ENCODE measurements at regions not wholly inside any gene's neighbourhood (a gene's known extent, or its start where the extent isn't known, plus 50 kb on each side); places are given as distances from the start of the nearest gene placed in this dataset.
"Not testable (repeated sequence)": the region's sequence is repeated elsewhere in the genome, so short reads cannot be mapped to it uniquely, and the experiment has no call there.

DNA sequence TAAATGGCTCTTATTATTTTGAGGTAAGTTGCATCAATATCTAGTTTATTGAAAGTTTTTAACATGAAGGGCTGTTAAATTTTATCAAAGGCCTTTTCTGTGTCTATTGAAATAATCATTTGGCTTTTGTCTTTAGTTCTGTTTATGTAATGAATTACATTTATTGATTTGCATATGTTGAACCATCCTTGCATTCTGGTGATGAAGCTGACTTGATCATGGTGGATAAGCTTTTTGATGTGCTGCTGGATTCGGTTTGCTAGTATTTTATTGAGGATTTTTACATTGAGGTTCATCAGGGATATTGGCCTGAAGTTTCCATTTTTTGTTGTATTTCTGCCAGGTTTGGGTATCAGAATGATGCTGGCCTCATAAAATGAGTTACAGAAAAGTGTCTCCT, 691.5 kb upstream of the B3GALT2 start:
- not testable (repeated sequence) for H3K23ac ChIP-seq (ENCODE audit: low read length); H3K4me3 ChIP-seq (ENCODE audit: low read depth, low read length); H3K27me3 ChIP-seq (ENCODE audit: insufficient read depth, low read length); H2BK5ac ChIP-seq (ENCODE audit: low read depth, low read length, poor library complexity); H2AFZ ChIP-seq (ENCODE audit: insufficient read depth, low read length, poor library complexity); H4K8ac ChIP-seq (ENCODE audit: low read depth, low read length); H3K9me3 ChIP-seq (ENCODE audit: insufficient read depth, low read depth, low read length); H3K79me1 ChIP-seq (ENCODE audit: low read length); H3K18ac ChIP-seq (ENCODE audit: low read length); H3K14ac ChIP-seq (ENCODE audit: low read length); H2AK5ac ChIP-seq (ENCODE audit: low read length); H4K12ac ChIP-seq (ENCODE audit: low read depth, low read length); H2BK120ac ChIP-seq (ENCODE audit: insufficient read depth, low read length, poor library complexity); DNase-seq; H3K27ac ChIP-seq (ENCODE audit: low read depth, low read length); H4K91ac ChIP-seq (ENCODE audit: low read depth, low read length); H2BK12ac ChIP-seq (ENCODE audit: low read length); H3K79me2 ChIP-seq (ENCODE audit: control insufficient read depth, insufficient read depth, low read length, poor library complexity); H3K4ac ChIP-seq (ENCODE audit: low read depth, low read length); H3K36me3 ChIP-seq (ENCODE audit: control insufficient read depth in 1 of 2, insufficient read depth in 2 of 2, low read length in 2 of 2); H3K4me2 ChIP-seq (ENCODE audit: low read length); H3K4me1 ChIP-seq (ENCODE audit: control insufficient read depth in 1 of 2, insufficient read depth in 2 of 2, low read length in 2 of 2); H3K9ac ChIP-seq (ENCODE audit: low read length)
- WGBS (ENCODE audit: extremely low coverage, insufficient coverage, insufficient read length) = no CpG with 5 or more reads among the region's 1 CpG

- no CpG with 5 or more reads among the region's 5 CpGs for WGBS (ENCODE audit: extremely low coverage, insufficient coverage, insufficient read length)
These were observed 682.0 kb upstream of the B3GALT2 start for GRCh38 chr1:193868425-193868824.

GRCh38 chr1:193856261-193856660, 669.8 kb upstream of the B3GALT2 start:
- no peak overlapping the region for H3K4me3 ChIP-seq (ENCODE audit: low read depth, low read length)
- no peak overlapping the region for H2AK5ac ChIP-seq (ENCODE audit: low read length)
- H3K4me2 ChIP-seq (ENCODE audit: low read length) = no peak overlapping the region

More at GRCh38 chr1:193868425-193868824, 682.0 kb upstream of the B3GALT2 start:
- Histone ChIP-seq H3K36me3 (ENCODE audit: control insufficient read depth in 1 of 2, insufficient read depth in 2 of 2, low read length in 2 of 2) (no peaks in the 10 kb centered on the region), H3K4me2 (ENCODE audit: low read length) (no peak overlapping the region), H2AK5ac (ENCODE audit: low read length) (no peak overlapping the region), H3K9me3 (ENCODE audit: insufficient read depth, low read depth, low read length) (no peaks in the 10 kb centered on the region), H2BK5ac (ENCODE audit: low read depth, low read length, poor library complexity) (no peak overlapping the region), H3K4me3 (ENCODE audit: low read depth, low read length) (no peak overlapping the region), H3K4me1 (ENCODE audit: control insufficient read depth in 1 of 2, insufficient read depth in 2 of 2, low read length in 2 of 2) (no peaks in the 10 kb centered on the region), H4K8ac (ENCODE audit: low read depth, low read length) (no peak overlapping the region), H3K9ac (ENCODE audit: low read length) (no peak overlapping the region), H2AFZ (ENCODE audit: insufficient read depth, low read length, poor library complexity) (no peak overlapping the region), H3K4ac (ENCODE audit: low read depth, low read length) (no peak overlapping the region), H3K18ac (ENCODE audit: low read length) (no peak overlapping the region), H4K12ac (ENCODE audit: low read depth, low read length) (no peak overlapping the region), H3K79me1 (ENCODE audit: low read length) (no peaks in the 10 kb centered on the region), H3K23ac (ENCODE audit: low read length) (no peak overlapping the region), H2BK120ac (ENCODE audit: insufficient read depth, low read length, poor library complexity) (no peak overlapping the region), H3K14ac (ENCODE audit: low read length) (no peak overlapping the region), H3K79me2 (ENCODE audit: control insufficient read depth, insufficient read depth, low read length, poor library complexity) (no peaks in the 10 kb centered on the region), H2BK12ac (ENCODE audit: low read length) (no peak overlapping the region), H3K27me3 (ENCODE audit: insufficient read depth, low read length) (no peaks in the 10 kb centered on the region), H3K27ac (ENCODE audit: low read depth, low read length) (no peak overlapping the region), H4K91ac (ENCODE audit: low read depth, low read length) (no peak overlapping the region)
- DNase-seq = no peak

DNA sequence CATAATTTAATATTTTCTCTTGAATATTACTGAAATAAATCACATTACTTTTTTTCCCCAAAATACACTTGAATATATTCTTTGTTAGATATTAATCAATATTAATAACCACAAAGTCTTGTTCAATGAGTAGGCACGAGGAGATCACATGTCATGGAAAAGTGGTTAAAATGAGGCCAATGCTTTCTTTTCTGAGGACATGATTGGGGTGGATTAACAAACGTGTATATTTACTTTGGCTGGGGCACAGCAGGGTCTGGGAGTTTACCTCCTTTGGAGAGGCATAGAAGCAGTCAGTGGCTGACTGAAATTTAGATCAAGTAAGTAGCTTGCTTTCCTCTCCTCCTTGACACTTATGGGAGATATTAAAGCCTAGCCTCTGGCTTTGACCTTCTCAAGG, 664.3 kb upstream of the B3GALT2 start:
- Histone ChIP-seq H3K4me1 (ENCODE audit: control insufficient read depth in 1 of 2, insufficient read depth in 2 of 2, low read length in 2 of 2) (no peaks in the 10 kb centered on the region), H3K9me3 (ENCODE audit: insufficient read depth, low read depth, low read length) (no peaks in the 10 kb centered on the region), H3K36me3 (ENCODE audit: control insufficient read depth in 1 of 2, insufficient read depth in 2 of 2, low read length in 2 of 2) (no peaks in the 10 kb centered on the region), H3K23ac (ENCODE audit: low read length) (no peak overlapping the region), H2AFZ (ENCODE audit: insufficient read depth, low read length, poor library complexity) (no peak overlapping the region), H4K12ac (ENCODE audit: low read depth, low read length) (no peak overlapping the region), H3K27me3 (ENCODE audit: insufficient read depth, low read length) (no peaks in the 10 kb centered on the region), H2BK12ac (ENCODE audit: low read length) (no peak overlapping the region), H3K79me1 (ENCODE audit: low read length) (no peaks in the 10 kb centered on the region), H4K91ac (ENCODE audit: low read depth, low read length) (no peak overlapping the region), H3K18ac (ENCODE audit: low read length) (no peak overlapping the region), H4K8ac (ENCODE audit: low read depth, low read length) (no peak overlapping the region), H3K14ac (ENCODE audit: low read length) (no peak overlapping the region), H3K79me2 (ENCODE audit: control insufficient read depth, insufficient read depth, low read length, poor library complexity) (no peaks in the 10 kb centered on the region), H2AK5ac (ENCODE audit: low read length) (no peak overlapping the region), H3K27ac (ENCODE audit: low read depth, low read length) (no peak overlapping the region), H2BK5ac (ENCODE audit: low read depth, low read length, poor library complexity) (no peak overlapping the region), H3K4ac (ENCODE audit: low read depth, low read length) (no peak overlapping the region), H3K4me3 (ENCODE audit: low read depth, low read length) (no peak overlapping the region), H3K4me2 (ENCODE audit: low read length) (no peak overlapping the region), H3K9ac (ENCODE audit: low read length) (no peak overlapping the region), H2BK120ac (ENCODE audit: insufficient read depth, low read length, poor library complexity) (no peak overlapping the region)
- WGBS (ENCODE audit: extremely low coverage, insufficient coverage, insufficient read length) = no CpG with 5 or more reads among the region's 2 CpGs
- DNase-seq = no peak

More at GRCh38 chr1:193856261-193856660, 669.8 kb upstream of the B3GALT2 start:
- Histone ChIP-seq H3K18ac (ENCODE audit: low read length) (no peak overlapping the region), H4K12ac (ENCODE audit: low read depth, low read length) (no peak overlapping the region), H3K79me1 (ENCODE audit: low read length) (no peaks in the 10 kb centered on the region), H3K36me3 (ENCODE audit: control insufficient read depth in 1 of 2, insufficient read depth in 2 of 2, low read length in 2 of 2) (no peaks in the 10 kb centered on the region), H3K9ac (ENCODE audit: low read length) (no peak overlapping the region), H2AFZ (ENCODE audit: insufficient read depth, low read length, poor library complexity) (no peak overlapping the region), H3K4ac (ENCODE audit: low read depth, low read length) (no peak overlapping the region), H3K14ac (ENCODE audit: low read length) (no peak overlapping the region), H3K79me2 (ENCODE audit: control insufficient read depth, insufficient read depth, low read length, poor library complexity) (no peaks in the 10 kb centered on the region), H2BK120ac (ENCODE audit: insufficient read depth, low read length, poor library complexity) (no peak overlapping the region), H3K27me3 (ENCODE audit: insufficient read depth, low read length) (no peaks in the 10 kb centered on the region), H4K91ac (ENCODE audit: low read depth, low read length) (no peak overlapping the region), H2BK12ac (ENCODE audit: low read length) (no peak overlapping the region), H3K4me1 (ENCODE audit: control insufficient read depth in 1 of 2, insufficient read depth in 2 of 2, low read length in 2 of 2) (no peaks in the 10 kb centered on the region), H4K8ac (ENCODE audit: low read depth, low read length) (no peak overlapping the region), H2BK5ac (ENCODE audit: low read depth, low read length, poor library complexity) (no peak overlapping the region), H3K9me3 (ENCODE audit: insufficient read depth, low read depth, low read length) (no peaks in the 10 kb centered on the region), H3K27ac (ENCODE audit: low read depth, low read length) (no peak overlapping the region), H3K23ac (ENCODE audit: low read length) (no peak overlapping the region)
- no CpG with 5 or more reads among the region's 6 CpGs for WGBS (ENCODE audit: extremely low coverage, insufficient coverage, insufficient read length)
- no peak for DNase-seq
